Loucy (cell line): ENCODE measurements at regions not wholly inside any gene's neighbourhood (a gene's known extent, or its start where the extent isn't known, plus 50 kb on each side); places are given as distances from the start of the nearest gene placed in this dataset.

Source experiments
- EZH2phosphoT487 ChIP-seq: fragments of 200-600 bp; IDR thresholded peaks from 2 replicates; pipeline ENCODE4 v1.6.1; 2018; ENCODE audit warnings: antibody characterized with exemption, mild to moderate bottlenecking, moderate library complexity, borderline replicate concordance
- TF ChIP-seq, protein P1 (sequence below): fragments of 200-600 bp; sonication (generic); conservative IDR thresholded peaks from 2 replicates; pipeline ENCODE4 v1.5.1; 2014; ENCODE audit warnings: mild to moderate bottlenecking, antibody characterized with exemption, low read length

DNA sequence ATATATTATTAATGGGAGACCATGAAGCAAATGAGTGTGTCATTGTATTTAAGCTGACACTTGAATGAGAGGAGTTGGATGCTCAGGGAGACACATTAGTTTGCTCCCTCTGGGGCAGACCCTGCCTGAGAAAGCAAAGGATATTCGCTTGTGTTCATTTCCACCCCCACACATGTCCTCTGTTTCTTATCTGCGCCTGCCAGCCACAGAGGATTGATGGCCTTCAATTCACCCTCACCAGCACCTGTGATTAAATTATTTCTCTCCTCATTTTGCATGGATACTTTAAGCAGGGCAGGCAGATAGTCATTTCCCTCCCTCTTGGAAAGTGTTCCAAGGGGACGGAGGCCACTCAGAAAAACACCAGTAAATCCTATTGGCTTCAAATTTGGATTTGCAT lies 185.2 kb upstream of the GMDS start:
- TF ChIP-seq, protein P1, sequence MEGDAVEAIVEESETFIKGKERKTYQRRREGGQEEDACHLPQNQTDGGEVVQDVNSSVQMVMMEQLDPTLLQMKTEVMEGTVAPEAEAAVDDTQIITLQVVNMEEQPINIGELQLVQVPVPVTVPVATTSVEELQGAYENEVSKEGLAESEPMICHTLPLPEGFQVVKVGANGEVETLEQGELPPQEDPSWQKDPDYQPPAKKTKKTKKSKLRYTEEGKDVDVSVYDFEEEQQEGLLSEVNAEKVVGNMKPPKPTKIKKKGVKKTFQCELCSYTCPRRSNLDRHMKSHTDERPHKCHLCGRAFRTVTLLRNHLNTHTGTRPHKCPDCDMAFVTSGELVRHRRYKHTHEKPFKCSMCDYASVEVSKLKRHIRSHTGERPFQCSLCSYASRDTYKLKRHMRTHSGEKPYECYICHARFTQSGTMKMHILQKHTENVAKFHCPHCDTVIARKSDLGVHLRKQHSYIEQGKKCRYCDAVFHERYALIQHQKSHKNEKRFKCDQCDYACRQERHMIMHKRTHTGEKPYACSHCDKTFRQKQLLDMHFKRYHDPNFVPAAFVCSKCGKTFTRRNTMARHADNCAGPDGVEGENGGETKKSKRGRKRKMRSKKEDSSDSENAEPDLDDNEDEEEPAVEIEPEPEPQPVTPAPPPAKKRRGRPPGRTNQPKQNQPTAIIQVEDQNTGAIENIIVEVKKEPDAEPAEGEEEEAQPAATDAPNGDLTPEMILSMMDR: no peak
- TF ChIP-seq EZH2phosphoT487: no peak
